HepG2 (cell line): ENCODE measurements at regions not wholly inside any gene's neighbourhood (a gene's known extent, or its start where the extent isn't known, plus 50 kb on each side); places are given as distances from the start of the nearest gene placed in this dataset.

Experiments
- ATAC-seq: fragments of 200-7000 bp; cut with Tn5 transposase; 3 replicates; pipeline ENCODE4 v1.9.1; 2020; ENCODE audit warnings: mild to moderate bottlenecking, moderate library complexity
- BruUV-seq: library from RNA; stranded (reverse); fragments of 400-500 nt; replicated peaks from 2 replicates; lab custom pipeline; 2021; lab: Mats Ljungman, UMichigan
- CTCF ChIA-PET: fragments of 300-600 bp; formaldehyde crosslinking; extraction: SDS; loops from one replicate; lab custom pipeline; 2021; ENCODE audit warnings: low total read pairs, inconsistent platforms, low intra/inter-chr PET ratio; lab: Yijun Ruan, JAX
- POLR2A ChIA-PET: fragments of 350-600 bp; sonication (Branson Sonifier 250); formaldehyde crosslinking; loops from one replicate; lab custom pipeline; 2020; ENCODE audit warnings: antibody characterized with exemption, inconsistent platforms; lab: Yijun Ruan, JAX
- DNase-seq: peaks from one replicate; pipeline ENCODE4 v3.0.0-alpha.2; 2015; ENCODE audit warnings: low spot score
- FAIRE-seq: peaks from 3 replicates; lab custom pipeline; 2011; peaks lifted over from hg19 to GRCh38; lab: Jason Lieb, UNC
- H2AFZ ChIP-seq: one replicate; pipeline ENCODE4 v1.6.1; 2011; ENCODE audit warnings: low read length, inconsistent platforms
- H3K27ac ChIP-seq: fragments of 300-600 bp; 3 replicates; pipeline ENCODE4 v1.8.0; 2011; ENCODE audit warnings: mixed run types, mild to moderate bottlenecking, mixed read lengths, low read length, inconsistent platforms; ENCODE audit not compliant: insufficient read depth; ENCODE audit errors: extremely low read length
- H3K27me3 ChIP-seq, 2 experiments: fragments of 200-600 bp in 1 of 2; 2 replicates in 1 of 2; 3 replicates in 1 of 2; pipeline versions ENCODE4 v1.6.0 to v1.8.0; 2011; ENCODE audit warnings: low read length in 2 of 2, mild to moderate bottlenecking in 2 of 2, moderate library complexity in 2 of 2, inconsistent platforms in 1 of 2; ENCODE audit not compliant: insufficient read depth in 2 of 2, control insufficient read depth in 1 of 2
- H3K36me3 ChIP-seq, 2 experiments: fragments of 200-600 bp in 1 of 2; replicated peaks in 1 of 2; 2 replicates in 1 of 2; 3 replicates in 1 of 2; pipeline versions ENCODE4 v1.5.1 to v1.8.0; 2011; ENCODE audit warnings: low read length in 2 of 2, inconsistent platforms in 1 of 2; ENCODE audit not compliant: insufficient read depth in 2 of 2, control insufficient read depth in 1 of 2
- H3K4me1 ChIP-seq: 2 replicates; pipeline ENCODE4 v1.5.1; 2012; ENCODE audit warnings: low read length, inconsistent platforms; ENCODE audit not compliant: insufficient read depth
- H3K4me2 ChIP-seq: 2 replicates; pipeline ENCODE4 v1.6.0; 2011; ENCODE audit warnings: low read depth, low read length, inconsistent platforms
- H3K4me3 ChIP-seq, 3 experiments: fragments of 200-600 bp in 1 of 3; sonication (generic), shearing (Covaris generic) in 1 of 3; replicated peaks in 1 of 3; 2 replicates each; pipeline ENCODE4 v1.5.1; 2011 to 2016; ENCODE audit warnings: low read length in 3 of 3, inconsistent platforms in 2 of 3, low read depth in 2 of 3, mild to moderate bottlenecking in 2 of 3, control low read depth in 1 of 3, mixed read lengths in 1 of 3; ENCODE audit not compliant: insufficient read depth in 1 of 3
- H3K79me2 ChIP-seq: one replicate; pipeline ENCODE4 v1.6.1; 2011; ENCODE audit warnings: low read length, inconsistent platforms; ENCODE audit not compliant: insufficient read depth
- H3K9ac ChIP-seq: 2 replicates; pipeline ENCODE4 v1.6.0; 2011; ENCODE audit warnings: mild to moderate bottlenecking, low read depth, low read length, inconsistent platforms; ENCODE audit not compliant: insufficient read depth
- H3K9me3 ChIP-seq: 2 replicates; pipeline ENCODE4 v1.5.1; 2012; ENCODE audit warnings: mild to moderate bottlenecking, low read length
- H4K20me1 ChIP-seq: 2 replicates; pipeline ENCODE4 v1.6.0; 2011; ENCODE audit warnings: inconsistent platforms, mild to moderate bottlenecking, low read length, moderate library complexity; ENCODE audit not compliant: insufficient read depth
- BHLHE40 ChIP-seq: IDR thresholded peaks from 2 replicates; pipeline ENCODE4 v1.6.1; 2011; ENCODE audit warnings: low read length, improper control_type of control experiment
- CREB1 ChIP-seq, 2 experiments: fragments of 450-650 bp in 1 of 2; IDR thresholded peaks; 2 replicates each; pipeline ENCODE4 v1.6.1; 2016 to 2017; ENCODE audit warnings: control low read depth in 1 of 2, mild to moderate bottlenecking in 1 of 2, missing compliant biosample characterization in 1 of 2, missing genetic modification characterization in 1 of 2
- MLLT10 ChIP-seq: sonication (generic); formaldehyde crosslinking; IDR thresholded peaks from 2 replicates; pipeline ENCODE4 v1.4.0; 2020; ENCODE audit warnings: missing genetic modification reagents
- SALL1 ChIP-seq: sonication (generic); formaldehyde crosslinking; IDR thresholded peaks from 2 replicates; pipeline ENCODE4 v1.8.0; 2022; ENCODE audit warnings: mild to moderate bottlenecking, missing genetic modification reagents
- SALL2 ChIP-seq: sonication (generic); formaldehyde crosslinking; IDR thresholded peaks from 2 replicates; pipeline ENCODE4 v1.8.1; 2023; ENCODE audit warnings: mild to moderate bottlenecking, missing genetic modification reagents, inconsistent platforms
- TAF1 ChIP-seq: sonication (generic); formaldehyde crosslinking; IDR thresholded peaks from 2 replicates; pipeline ENCODE4 v1.4.0; 2020; ENCODE audit warnings: missing genetic modification reagents
- XRCC5 ChIP-seq: fragments of 200-400 bp; formaldehyde crosslinking; optimal IDR thresholded peaks from 2 replicates; pipeline ENCODE3; 2017; ENCODE audit warnings: mild to moderate bottlenecking, low read length
- WGBS: methylation state at CpG from one replicate; pipeline ENCODE4 v1.1.6; 2017; ENCODE audit warnings: low lambda C conversion rate; 5-methylcytosine and 5-hydroxymethylcytosine counted together
- in situ Hi-C: cut with HindIII; loops from 2 replicates; pipeline ENCODE4 v1.10.0; 2017; ENCODE audit warnings: low pct_unique_long_range_greater_than_20kb; ENCODE audit not compliant: extremely low pct_ligation_motif_present
- intact Hi-C: fragments of 100-400 bp; cut with micrococcal nuclease; formaldehyde crosslinking; loops from one replicate; pipeline ENCODE4 v1.10.0; 2022; ENCODE audit not compliant: unreplicated experiment
- TF ChIP-seq, protein P1 (sequence below): sonication (generic); formaldehyde crosslinking; IDR thresholded peaks from 2 replicates; pipeline ENCODE4 v1.5.0; 2020; ENCODE audit warnings: mild to moderate bottlenecking, missing genetic modification reagents
- TF ChIP-seq, protein P2 (sequence below): sonication (generic); formaldehyde crosslinking; IDR thresholded peaks from 2 replicates; pipeline ENCODE4 v1.4.0; 2020; ENCODE audit warnings: mild to moderate bottlenecking, missing genetic modification reagents
- TF ChIP-seq, protein P3 (sequence below), 2 experiments: IDR thresholded peaks; 2 replicates each; pipeline ENCODE4 v1.6.1; 2011 to 2012; ENCODE audit warnings: low read length in 2 of 2, borderline replicate concordance in 1 of 2, low read depth in 1 of 2, mild to moderate bottlenecking in 1 of 2, moderate library complexity in 1 of 2
- TF ChIP-seq, protein P4 (sequence below): sonication (generic); formaldehyde crosslinking; IDR thresholded peaks from 2 replicates; pipeline ENCODE4 v1.5.0; 2020; ENCODE audit warnings: mild to moderate bottlenecking, missing genetic modification reagents, moderate library complexity
- TF ChIP-seq, protein P5 (sequence below): IDR thresholded peaks from 2 replicates; pipeline ENCODE4 v1.6.1; 2012; ENCODE audit warnings: low read depth, low read length, improper control_type of control experiment

DNA sequence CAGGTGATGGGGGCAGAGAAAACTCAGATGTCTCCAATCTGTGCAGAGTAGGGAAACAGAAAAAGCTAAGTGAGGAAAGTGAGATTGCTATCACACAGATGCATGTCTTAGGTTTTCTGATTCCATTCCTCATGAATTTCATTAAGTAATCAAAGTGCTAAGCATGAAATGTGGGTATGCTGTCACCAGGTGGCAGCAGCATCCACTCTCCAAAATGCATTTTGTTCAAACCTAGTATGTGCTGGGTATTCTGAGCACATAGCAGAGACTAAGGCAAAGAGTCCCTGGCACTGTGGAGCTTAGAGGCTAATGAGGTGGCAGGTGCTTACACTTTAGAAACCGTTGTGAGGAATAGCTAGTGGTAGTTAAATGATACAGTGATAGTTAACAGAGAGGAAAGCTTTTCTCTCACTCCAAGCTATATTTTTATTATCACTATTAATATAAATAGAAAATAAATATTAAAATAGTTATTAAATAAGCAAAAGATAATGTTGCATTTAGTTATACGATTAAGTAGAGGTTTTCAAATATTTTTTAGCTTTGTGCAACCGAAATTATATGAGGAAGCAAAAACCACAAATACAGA, 179.5 kb downstream of the CDH26 start:
- DNase-seq (no peak), FAIRE-seq (peak; percentile 32), ATAC-seq (peak; percentile 43; the same call in 1 of the 3 replicates)
- CTCF ChIA-PET, result no interaction called here
- H3K4me2 ChIP-seq, result no peak overlapping the region
- no peaks in the 10 kb centered on the region for H3K4me1 ChIP-seq
- POLR2A ChIA-PET, result no interaction called here
- intact Hi-C loops (no loop called here), in situ Hi-C loops (no loop called here)
- no peak overlapping the region for H3K4me3 ChIP-seq
- no peak overlapping the region for H3K9ac ChIP-seq
- no peaks in the 10 kb centered on the region for H3K27me3 ChIP-seq
- no peaks in the 10 kb centered on the region for H4K20me1 ChIP-seq
- no peak overlapping the region for H2AFZ ChIP-seq
- H3K9me3 ChIP-seq, result no peaks in the 10 kb centered on the region
- H3K79me2 ChIP-seq, result no peaks in the 10 kb centered on the region
- H3K27ac ChIP-seq, result no peak overlapping the region
- BruUV-seq, result no TSS peak
- WGBS, result 14% methylated on average over 3 of the region's 3 CpGs
- no peaks in the 10 kb centered on the region for H3K36me3 ChIP-seq
- peak; percentile 19 for TF ChIP-seq XRCC5
- TF ChIP-seq TAF1 (CRISPR knock-in tag), result no peak
- TF ChIP-seq, protein P1, sequence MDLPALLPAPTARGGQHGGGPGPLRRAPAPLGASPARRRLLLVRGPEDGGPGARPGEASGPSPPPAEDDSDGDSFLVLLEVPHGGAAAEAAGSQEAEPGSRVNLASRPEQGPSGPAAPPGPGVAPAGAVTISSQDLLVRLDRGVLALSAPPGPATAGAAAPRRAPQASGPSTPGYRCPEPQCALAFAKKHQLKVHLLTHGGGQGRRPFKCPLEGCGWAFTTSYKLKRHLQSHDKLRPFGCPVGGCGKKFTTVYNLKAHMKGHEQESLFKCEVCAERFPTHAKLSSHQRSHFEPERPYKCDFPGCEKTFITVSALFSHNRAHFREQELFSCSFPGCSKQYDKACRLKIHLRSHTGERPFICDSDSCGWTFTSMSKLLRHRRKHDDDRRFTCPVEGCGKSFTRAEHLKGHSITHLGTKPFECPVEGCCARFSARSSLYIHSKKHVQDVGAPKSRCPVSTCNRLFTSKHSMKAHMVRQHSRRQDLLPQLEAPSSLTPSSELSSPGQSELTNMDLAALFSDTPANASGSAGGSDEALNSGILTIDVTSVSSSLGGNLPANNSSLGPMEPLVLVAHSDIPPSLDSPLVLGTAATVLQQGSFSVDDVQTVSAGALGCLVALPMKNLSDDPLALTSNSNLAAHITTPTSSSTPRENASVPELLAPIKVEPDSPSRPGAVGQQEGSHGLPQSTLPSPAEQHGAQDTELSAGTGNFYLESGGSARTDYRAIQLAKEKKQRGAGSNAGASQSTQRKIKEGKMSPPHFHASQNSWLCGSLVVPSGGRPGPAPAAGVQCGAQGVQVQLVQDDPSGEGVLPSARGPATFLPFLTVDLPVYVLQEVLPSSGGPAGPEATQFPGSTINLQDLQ, result no peak
- no peak for TF ChIP-seq SALL1 (CRISPR knock-in tag)
- TF ChIP-seq, protein P2, sequence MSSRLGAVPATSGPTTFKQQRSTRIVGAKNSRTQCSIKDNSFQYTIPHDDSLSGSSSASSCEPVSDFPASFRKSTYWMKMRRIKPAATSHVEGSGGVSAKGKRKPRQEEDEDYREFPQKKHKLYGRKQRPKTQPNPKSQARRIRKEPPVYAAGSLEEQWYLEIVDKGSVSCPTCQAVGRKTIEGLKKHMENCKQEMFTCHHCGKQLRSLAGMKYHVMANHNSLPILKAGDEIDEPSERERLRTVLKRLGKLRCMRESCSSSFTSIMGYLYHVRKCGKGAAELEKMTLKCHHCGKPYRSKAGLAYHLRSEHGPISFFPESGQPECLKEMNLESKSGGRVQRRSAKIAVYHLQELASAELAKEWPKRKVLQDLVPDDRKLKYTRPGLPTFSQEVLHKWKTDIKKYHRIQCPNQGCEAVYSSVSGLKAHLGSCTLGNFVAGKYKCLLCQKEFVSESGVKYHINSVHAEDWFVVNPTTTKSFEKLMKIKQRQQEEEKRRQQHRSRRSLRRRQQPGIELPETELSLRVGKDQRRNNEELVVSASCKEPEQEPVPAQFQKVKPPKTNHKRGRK (CRISPR knock-in tag), result no peak
- no peak for TF ChIP-seq MLLT10 (CRISPR knock-in tag)
- TF ChIP-seq, protein P3, sequence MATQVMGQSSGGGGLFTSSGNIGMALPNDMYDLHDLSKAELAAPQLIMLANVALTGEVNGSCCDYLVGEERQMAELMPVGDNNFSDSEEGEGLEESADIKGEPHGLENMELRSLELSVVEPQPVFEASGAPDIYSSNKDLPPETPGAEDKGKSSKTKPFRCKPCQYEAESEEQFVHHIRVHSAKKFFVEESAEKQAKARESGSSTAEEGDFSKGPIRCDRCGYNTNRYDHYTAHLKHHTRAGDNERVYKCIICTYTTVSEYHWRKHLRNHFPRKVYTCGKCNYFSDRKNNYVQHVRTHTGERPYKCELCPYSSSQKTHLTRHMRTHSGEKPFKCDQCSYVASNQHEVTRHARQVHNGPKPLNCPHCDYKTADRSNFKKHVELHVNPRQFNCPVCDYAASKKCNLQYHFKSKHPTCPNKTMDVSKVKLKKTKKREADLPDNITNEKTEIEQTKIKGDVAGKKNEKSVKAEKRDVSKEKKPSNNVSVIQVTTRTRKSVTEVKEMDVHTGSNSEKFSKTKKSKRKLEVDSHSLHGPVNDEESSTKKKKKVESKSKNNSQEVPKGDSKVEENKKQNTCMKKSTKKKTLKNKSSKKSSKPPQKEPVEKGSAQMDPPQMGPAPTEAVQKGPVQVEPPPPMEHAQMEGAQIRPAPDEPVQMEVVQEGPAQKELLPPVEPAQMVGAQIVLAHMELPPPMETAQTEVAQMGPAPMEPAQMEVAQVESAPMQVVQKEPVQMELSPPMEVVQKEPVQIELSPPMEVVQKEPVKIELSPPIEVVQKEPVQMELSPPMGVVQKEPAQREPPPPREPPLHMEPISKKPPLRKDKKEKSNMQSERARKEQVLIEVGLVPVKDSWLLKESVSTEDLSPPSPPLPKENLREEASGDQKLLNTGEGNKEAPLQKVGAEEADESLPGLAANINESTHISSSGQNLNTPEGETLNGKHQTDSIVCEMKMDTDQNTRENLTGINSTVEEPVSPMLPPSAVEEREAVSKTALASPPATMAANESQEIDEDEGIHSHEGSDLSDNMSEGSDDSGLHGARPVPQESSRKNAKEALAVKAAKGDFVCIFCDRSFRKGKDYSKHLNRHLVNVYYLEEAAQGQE (IDR thresholded peaks at IDR 0.05; ENCODE audit: borderline replicate concordance in 1 of 2, low read depth in 1 of 2, low read length in 2 of 2), result no peak
- TF ChIP-seq BHLHE40, result no peak
- TF ChIP-seq SALL2 (CRISPR knock-in tag), result no peak
- TF ChIP-seq, protein P4, sequence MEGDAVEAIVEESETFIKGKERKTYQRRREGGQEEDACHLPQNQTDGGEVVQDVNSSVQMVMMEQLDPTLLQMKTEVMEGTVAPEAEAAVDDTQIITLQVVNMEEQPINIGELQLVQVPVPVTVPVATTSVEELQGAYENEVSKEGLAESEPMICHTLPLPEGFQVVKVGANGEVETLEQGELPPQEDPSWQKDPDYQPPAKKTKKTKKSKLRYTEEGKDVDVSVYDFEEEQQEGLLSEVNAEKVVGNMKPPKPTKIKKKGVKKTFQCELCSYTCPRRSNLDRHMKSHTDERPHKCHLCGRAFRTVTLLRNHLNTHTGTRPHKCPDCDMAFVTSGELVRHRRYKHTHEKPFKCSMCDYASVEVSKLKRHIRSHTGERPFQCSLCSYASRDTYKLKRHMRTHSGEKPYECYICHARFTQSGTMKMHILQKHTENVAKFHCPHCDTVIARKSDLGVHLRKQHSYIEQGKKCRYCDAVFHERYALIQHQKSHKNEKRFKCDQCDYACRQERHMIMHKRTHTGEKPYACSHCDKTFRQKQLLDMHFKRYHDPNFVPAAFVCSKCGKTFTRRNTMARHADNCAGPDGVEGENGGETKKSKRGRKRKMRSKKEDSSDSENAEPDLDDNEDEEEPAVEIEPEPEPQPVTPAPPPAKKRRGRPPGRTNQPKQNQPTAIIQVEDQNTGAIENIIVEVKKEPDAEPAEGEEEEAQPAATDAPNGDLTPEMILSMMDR (CRISPR knock-in tag), result peak; percentile 44
- TF ChIP-seq, protein P5, sequence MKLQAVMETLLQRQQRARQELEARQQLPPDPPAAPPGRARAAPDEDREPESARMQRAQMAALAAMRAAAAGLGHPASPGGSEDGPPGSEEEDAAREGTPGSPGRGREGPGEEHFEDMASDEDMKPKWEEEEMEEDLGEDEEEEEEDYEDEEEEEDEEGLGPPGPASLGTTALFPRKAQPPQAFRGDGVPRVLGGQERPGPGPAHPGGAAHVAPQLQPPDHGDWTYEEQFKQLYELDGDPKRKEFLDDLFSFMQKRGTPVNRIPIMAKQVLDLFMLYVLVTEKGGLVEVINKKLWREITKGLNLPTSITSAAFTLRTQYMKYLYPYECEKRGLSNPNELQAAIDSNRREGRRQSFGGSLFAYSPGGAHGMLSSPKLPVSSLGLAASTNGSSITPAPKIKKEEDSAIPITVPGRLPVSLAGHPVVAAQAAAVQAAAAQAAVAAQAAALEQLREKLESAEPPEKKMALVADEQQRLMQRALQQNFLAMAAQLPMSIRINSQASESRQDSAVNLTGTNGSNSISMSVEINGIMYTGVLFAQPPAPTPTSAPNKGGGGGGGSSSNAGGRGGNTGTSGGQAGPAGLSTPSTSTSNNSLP, result peak; percentile 63
- no peak for TF ChIP-seq CREB1 (IDR thresholded peaks at IDR 0.05)
- no peak for TF ChIP-seq CREB1 (CRISPR knock-in tag; IDR thresholded peaks at IDR 0.05)
